Smooth muscle cell (in vitro differentiated cells): ENCODE measurements at regions not wholly inside any gene's neighbourhood (a gene's known extent, or its start where the extent isn't known, plus 50 kb on each side); places are given as distances from the start of the nearest gene placed in this dataset.

Experiments used
- DNase-seq: peaks from one replicate; lab custom pipeline; 2025; ENCODE audit not compliant: unreplicated experiment; lab: John Stamatoyannopoulos, UW
- H2AFZ ChIP-seq: fragments of 200-600 bp; sonication (generic); 2 replicates; pipeline ENCODE4 v1.6.0; 2016; ENCODE audit warnings: antibody characterized with exemption, low read depth, mild to moderate bottlenecking
- H3F3A ChIP-seq: fragments of 200-600 bp; sonication (generic); 2 replicates; pipeline ENCODE4 v1.6.0; 2017; ENCODE audit warnings: antibody characterized with exemption, low read depth
- H3K27ac ChIP-seq: fragments of 200-600 bp; sonication (generic); 2 replicates; pipeline ENCODE4 v1.5.1; 2016; ENCODE audit warnings: low read depth, mild to moderate bottlenecking
- H3K27me3 ChIP-seq: fragments of 200-600 bp; sonication (generic); 2 replicates; pipeline ENCODE4 v1.6.1; 2016; ENCODE audit warnings: low read depth, mild to moderate bottlenecking
- H3K36me3 ChIP-seq: fragments of 200-600 bp; sonication (generic); 2 replicates; pipeline ENCODE4 v1.5.1; 2016; ENCODE audit warnings: low read depth
- H3K4me1 ChIP-seq: fragments of 200-600 bp; sonication (generic); 2 replicates; pipeline ENCODE4 v1.5.1; 2016; ENCODE audit warnings: low read depth
- H3K4me2 ChIP-seq: fragments of 200-600 bp; sonication (generic); 2 replicates; pipeline ENCODE4 v1.6.0; 2016; ENCODE audit warnings: mild to moderate bottlenecking
- H3K4me3 ChIP-seq: fragments of 200-600 bp; sonication (generic); 2 replicates; pipeline ENCODE4 v1.5.1; 2016; ENCODE audit warnings: mild to moderate bottlenecking
- H3K79me2 ChIP-seq: fragments of 200-600 bp; sonication (generic); 2 replicates; pipeline ENCODE4 v1.6.0; 2016; ENCODE audit warnings: low read depth, mild to moderate bottlenecking
- H3K9ac ChIP-seq: fragments of 200-600 bp; sonication (generic); 2 replicates; pipeline ENCODE4 v1.6.0; 2016; ENCODE audit warnings: low read depth
- H3K9me3 ChIP-seq: fragments of 200-600 bp; sonication (generic); replicated peaks from 2 replicates; pipeline ENCODE4 v1.5.1; 2016; ENCODE audit warnings: low read depth
- H4K20me1 ChIP-seq: fragments of 200-600 bp; sonication (generic); 2 replicates; pipeline ENCODE4 v1.6.0; 2016; ENCODE audit warnings: low read depth
- WGBS: methylation state at CpG from one replicate; pipeline ENCODE4 v1.1.7; 2016; ENCODE audit warnings: low lambda C conversion rate; 5-methylcytosine and 5-hydroxymethylcytosine counted together
- TF ChIP-seq, protein P1 (sequence below): fragments of 200-600 bp; sonication (generic); IDR thresholded peaks from 2 replicates; pipeline ENCODE4 v1.5.1; 2017; ENCODE audit warnings: borderline replicate concordance, mild to moderate bottlenecking, antibody characterized with exemption; ENCODE audit not compliant: insufficient read depth, poor library complexity, severe bottlenecking

DNA sequence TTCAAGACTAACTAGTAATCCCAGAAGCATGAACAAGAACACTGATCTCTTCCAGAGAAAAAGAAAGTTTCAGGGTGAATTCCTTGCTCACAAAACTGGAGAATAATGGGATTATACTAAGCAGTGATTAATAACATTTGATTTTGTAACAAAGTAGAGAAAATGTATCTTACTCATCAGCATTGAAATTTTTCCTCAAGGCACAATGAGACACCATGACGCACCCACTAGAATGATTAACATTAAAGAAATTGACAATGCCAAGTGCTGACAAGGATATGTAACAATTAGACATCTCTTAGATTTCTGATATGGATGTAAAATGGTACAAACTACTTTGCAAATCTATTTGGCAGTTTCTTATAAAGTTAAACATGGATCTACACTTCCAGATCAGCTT, 101.1 kb upstream of the EPHA4 start:
- H3K9me3 ChIP-seq, result no peaks in the 10 kb centered on the region
- no peak overlapping the region for H2AFZ ChIP-seq
- H3K4me2 ChIP-seq, result no peak overlapping the region
- TF ChIP-seq, protein P1, sequence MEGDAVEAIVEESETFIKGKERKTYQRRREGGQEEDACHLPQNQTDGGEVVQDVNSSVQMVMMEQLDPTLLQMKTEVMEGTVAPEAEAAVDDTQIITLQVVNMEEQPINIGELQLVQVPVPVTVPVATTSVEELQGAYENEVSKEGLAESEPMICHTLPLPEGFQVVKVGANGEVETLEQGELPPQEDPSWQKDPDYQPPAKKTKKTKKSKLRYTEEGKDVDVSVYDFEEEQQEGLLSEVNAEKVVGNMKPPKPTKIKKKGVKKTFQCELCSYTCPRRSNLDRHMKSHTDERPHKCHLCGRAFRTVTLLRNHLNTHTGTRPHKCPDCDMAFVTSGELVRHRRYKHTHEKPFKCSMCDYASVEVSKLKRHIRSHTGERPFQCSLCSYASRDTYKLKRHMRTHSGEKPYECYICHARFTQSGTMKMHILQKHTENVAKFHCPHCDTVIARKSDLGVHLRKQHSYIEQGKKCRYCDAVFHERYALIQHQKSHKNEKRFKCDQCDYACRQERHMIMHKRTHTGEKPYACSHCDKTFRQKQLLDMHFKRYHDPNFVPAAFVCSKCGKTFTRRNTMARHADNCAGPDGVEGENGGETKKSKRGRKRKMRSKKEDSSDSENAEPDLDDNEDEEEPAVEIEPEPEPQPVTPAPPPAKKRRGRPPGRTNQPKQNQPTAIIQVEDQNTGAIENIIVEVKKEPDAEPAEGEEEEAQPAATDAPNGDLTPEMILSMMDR, result no peak
- H4K20me1 ChIP-seq, result no peaks in the 10 kb centered on the region
- DNase-seq, result no peak
- no peaks in the 10 kb centered on the region for H3K4me1 ChIP-seq
- H3K9ac ChIP-seq, result no peak overlapping the region
- no peaks in the 10 kb centered on the region for H3K79me2 ChIP-seq
- H3F3A ChIP-seq, result peaks cover 4% of the 10 kb centered on the region
- H3K4me3 ChIP-seq, result no peak overlapping the region
- no peak overlapping the region for H3K27ac ChIP-seq
- 93% methylated on average over 1 of the region's 1 CpG for WGBS
- H3K36me3 ChIP-seq, result no peaks in the 10 kb centered on the region
- H3K27me3 ChIP-seq, result no peaks in the 10 kb centered on the region

DNA sequence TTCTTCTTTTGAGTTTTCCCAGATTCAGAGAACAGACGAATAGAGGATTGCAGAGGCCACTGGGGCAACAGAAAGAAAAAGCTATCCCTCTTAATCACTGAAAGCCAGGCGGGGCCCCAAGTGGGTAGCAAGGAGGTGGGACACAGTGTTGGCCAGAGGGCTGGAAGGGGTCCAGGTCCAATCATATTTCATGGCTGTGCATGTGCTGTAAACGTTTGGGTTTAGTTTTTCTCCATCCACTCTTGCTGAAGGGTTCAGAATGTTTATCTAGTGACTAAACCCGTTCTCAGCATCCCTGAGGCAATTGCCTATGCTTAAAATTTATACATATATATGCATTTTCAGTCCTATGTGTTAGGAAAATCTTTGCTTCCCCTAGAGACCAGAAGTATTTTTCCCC, 99.4 kb upstream of the EPHA4 start:
- Histone ChIP-seq H3K27me3 (no peaks in the 10 kb centered on the region), H3K79me2 (no peaks in the 10 kb centered on the region), H3K4me1 (no peaks in the 10 kb centered on the region), H3K4me3 (no peak overlapping the region), H3K9me3 (no peaks in the 10 kb centered on the region), H3K4me2 (no peak overlapping the region), H3F3A (no peaks in the 10 kb centered on the region), H3K27ac (no peak overlapping the region), H2AFZ (peak overlapping the region; percentile 56), H3K36me3 (no peaks in the 10 kb centered on the region), H3K9ac (no peak overlapping the region), H4K20me1 (no peaks in the 10 kb centered on the region)
- WGBS, result 36% methylated on average over 4 of the region's 4 CpGs
- TF ChIP-seq, protein P1, result no peak
- peak; percentile 1 for DNase-seq

DNA sequence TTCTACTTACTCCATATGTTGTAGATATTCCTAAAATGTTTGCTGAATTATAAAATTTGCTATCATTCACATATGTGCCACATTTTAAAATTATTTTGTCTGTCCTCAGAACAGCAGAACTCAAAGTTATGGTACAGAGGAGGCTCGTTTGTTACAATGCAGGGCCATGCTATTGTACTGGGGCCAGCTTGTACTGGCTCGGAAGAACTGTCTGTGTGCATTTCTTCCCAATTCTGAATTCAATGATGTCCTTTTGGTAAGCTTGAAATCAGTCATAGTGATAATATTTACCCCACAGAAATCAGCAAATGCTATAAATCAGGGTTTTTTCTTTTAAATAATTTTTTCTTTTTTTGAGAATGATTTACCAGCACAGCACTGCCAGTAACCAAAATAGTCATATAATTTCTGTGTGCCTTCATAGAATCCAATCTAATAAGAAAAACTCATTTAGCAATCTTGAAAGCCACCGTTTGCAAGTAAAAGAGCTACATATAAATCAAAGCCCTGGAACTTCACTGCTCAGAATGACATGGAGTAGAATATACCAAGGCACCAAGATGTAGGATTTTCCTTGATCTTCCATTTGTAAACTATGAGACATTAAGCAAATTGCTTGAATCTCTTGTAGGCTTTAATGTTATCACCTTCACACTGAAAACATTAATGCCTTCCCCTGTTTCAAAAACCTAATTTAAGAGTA, 90.7 kb upstream of the EPHA4 start:
- no peaks in the 10 kb centered on the region for H3K27me3 ChIP-seq
- H3F3A ChIP-seq, result no peaks in the 10 kb centered on the region
- H3K36me3 ChIP-seq, result no peaks in the 10 kb centered on the region
- H4K20me1 ChIP-seq, result no peaks in the 10 kb centered on the region
- DNase-seq, result no peak
- H3K4me2 ChIP-seq, result no peak overlapping the region
- no peaks in the 10 kb centered on the region for H3K9me3 ChIP-seq
- no peak overlapping the region for H2AFZ ChIP-seq
- WGBS, result 86% methylated on average over 3 of the region's 3 CpGs
- H3K4me1 ChIP-seq, result no peaks in the 10 kb centered on the region
- no peak overlapping the region for H3K4me3 ChIP-seq
- no peaks in the 10 kb centered on the region for H3K79me2 ChIP-seq
- TF ChIP-seq, protein P1, result no peak
- H3K27ac ChIP-seq, result no peak overlapping the region
- no peak overlapping the region for H3K9ac ChIP-seq

DNA sequence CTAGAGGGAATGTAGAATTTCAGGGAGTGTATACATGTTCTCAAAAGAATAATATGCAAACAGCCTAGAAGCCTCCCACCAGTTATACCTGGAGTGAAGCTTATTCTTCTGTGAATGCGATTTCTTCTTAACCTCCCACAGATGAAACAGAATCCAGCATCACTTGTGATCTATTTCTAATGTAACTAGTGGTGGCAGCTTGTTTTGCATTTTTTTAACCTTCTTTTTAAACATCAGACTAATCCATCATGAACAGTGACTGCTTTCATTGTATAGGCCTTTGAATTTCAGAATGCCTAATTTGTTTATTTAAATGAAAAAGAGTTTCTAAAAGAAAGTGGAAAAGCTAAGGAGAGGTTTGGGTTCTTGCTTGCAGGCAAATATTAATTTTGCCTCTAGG, 85.7 kb upstream of the EPHA4 start:
- Histone ChIP-seq H3K36me3 (no peaks in the 10 kb centered on the region), H3K79me2 (no peaks in the 10 kb centered on the region), H3F3A (no peaks in the 10 kb centered on the region), H3K4me2 (no peak overlapping the region), H3K9me3 (no peaks in the 10 kb centered on the region), H3K4me3 (no peak overlapping the region), H2AFZ (no peak overlapping the region), H3K9ac (no peak overlapping the region), H4K20me1 (no peaks in the 10 kb centered on the region), H3K27me3 (no peaks in the 10 kb centered on the region), H3K4me1 (no peaks in the 10 kb centered on the region), H3K27ac (no peak overlapping the region)
- DNase-seq, result no peak
- WGBS, result 91% methylated on average over 1 of the region's 1 CpG
- TF ChIP-seq, protein P1, result no peak
